Stomach (tissue), 8 donors: ENCODE measurements at regions not wholly inside any gene's neighbourhood (a gene's known extent, or its start where the extent isn't known, plus 50 kb on each side); places are given as distances from the start of the nearest gene placed in this dataset.
A peak's percentile ranks its signal among the peaks of the same experiment; 100 is the strongest.

Source experiments
- DNase-seq, 2 donors: peaks; one replicate each; pipeline versions ENCODE4 v3.0.0 to v3.0.0-alpha.2; 2013 to 2019
- H3K27ac ChIP-seq, 5 donors: fragments of 200-600 bp in 4 of 5; sonication (generic) in 4 of 5; one replicate each; pipeline ENCODE4 v1.5.1; 2013 to 2019; ENCODE audit warnings: mild to moderate bottlenecking in 1 of 5, moderate library complexity in 1 of 5
- H3K27me3 ChIP-seq, 3 donors: fragments of 200-600 bp; sonication (generic); one replicate each; pipeline ENCODE4 v1.5.1; 2017 to 2019; ENCODE audit warnings: mixed run types in 1 of 3
- H3K36me3 ChIP-seq, 4 donors: fragments of 200-600 bp; sonication (generic); 1 replicate in 3 of 4; 2 replicates in 1 of 4; pipeline ENCODE4 v1.5.1; 2016 to 2019
- H3K4me1 ChIP-seq, 4 donors: fragments of 200-600 bp; sonication (generic); one replicate each; pipeline ENCODE4 v1.5.1; 2016 to 2019
- H3K4me3 ChIP-seq, 4 donors: fragments of 200-600 bp; sonication (generic) in 3 of 4; one replicate each; pipeline ENCODE4 v1.5.1; 2016 to 2019; ENCODE audit warnings: mild to moderate bottlenecking in 1 of 4
- H3K9me3 ChIP-seq, 4 donors: fragments of 200-600 bp; sonication (generic); one replicate each; pipeline ENCODE4 v1.5.1; 2016 to 2019
- EP300 ChIP-seq: sonication (generic); formaldehyde crosslinking; IDR thresholded peaks from one replicate; pipeline ENCODE4 v1.6.1; 2017; ENCODE audit warnings: antibody characterized with exemption
- POLR2A ChIP-seq, 4 donors: fragments of 450-650 bp; IDR thresholded peaks; one replicate each; pipeline ENCODE4 v1.6.1; 2016; ENCODE audit warnings: antibody characterized with exemption in 4 of 4, control low read depth in 2 of 4, mild to moderate bottlenecking in 1 of 4, moderate library complexity in 1 of 4
- POLR2AphosphoS5 ChIP-seq, 3 donors: sonication (generic); formaldehyde crosslinking; IDR thresholded peaks; one replicate each; pipeline ENCODE4 v1.6.1; 2016; ENCODE audit warnings: antibody characterized with exemption in 3 of 3
- WGBS, 5 donors: extraction: QIAGEN DNeasy Blood & Tissue Kit in 3 of 5; methylation state at CpG; one replicate each; pipeline versions ENCODE4 v1.1.5 to v1.1.7; 2013 to 2018; 5-methylcytosine and 5-hydroxymethylcytosine counted together
- intact Hi-C: fragments of 100-400 bp; cut with DNase I; formaldehyde crosslinking; loops from one replicate; pipeline ENCODE4 v1.15.1; 2023; ENCODE audit warnings: low total_unique reads
- TF ChIP-seq, protein P1 (sequence below), 7 experiments: fragments of 450-650 bp in 4 of 7; fragments of 200-600 bp in 3 of 7; sonication (generic) in 3 of 7; IDR thresholded peaks; one replicate each; pipeline ENCODE4 v1.5.1; 2016 to 2019; ENCODE audit warnings: antibody characterized with exemption in 7 of 7, control low read depth in 2 of 7, mild to moderate bottlenecking in 1 of 7
- donor health status: healthy with polysubstance abuse.
- donor health status: Bipolar disorder and iron deficiency.
- donor health status: healthy.

DNA sequence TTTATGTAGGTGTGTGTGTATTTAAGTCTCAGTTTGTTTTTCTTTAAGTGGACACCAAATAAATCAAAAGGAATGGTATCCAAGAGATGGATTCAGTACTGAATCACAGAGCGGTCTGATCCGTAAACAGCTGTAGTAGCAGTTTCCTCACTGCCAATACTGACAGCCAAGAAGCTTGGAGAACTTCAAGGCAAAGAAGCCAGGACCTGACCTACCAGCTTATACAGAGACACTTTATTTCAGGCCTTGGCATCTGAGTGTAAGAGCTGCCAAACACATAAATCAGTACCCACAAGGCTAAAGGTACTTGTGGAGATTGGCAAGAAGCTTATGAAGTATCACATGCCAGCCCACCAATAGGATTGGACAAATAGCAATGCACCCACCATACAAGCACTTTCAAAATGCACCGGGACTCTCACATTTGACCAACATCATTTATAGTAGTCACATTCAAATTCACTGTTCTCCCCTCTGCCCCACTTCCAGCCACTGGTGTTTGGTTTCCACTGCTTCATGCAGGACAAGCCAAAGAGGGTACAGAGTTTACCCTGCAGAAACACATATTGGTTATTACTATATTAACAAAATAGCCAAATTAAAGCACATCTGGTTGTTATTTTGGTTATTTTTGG, 357.9 kb downstream of the KLF12 start:
- H3K4me3 ChIP-seq, result no peak overlapping the region
- no peak overlapping the region for H3K27ac ChIP-seq
- intact Hi-C loops, result no loop called here
- H3K4me1 ChIP-seq, result peaks cover 0 to 13% (median 0%) of the 10 kb centered on the region in 4 donors
- H3K36me3 ChIP-seq, result peaks cover 0 to 3% (median 0%) of the 10 kb centered on the region in 4 donors
- no peaks in the 10 kb centered on the region for H3K27me3 ChIP-seq
- 70 to 88% (median 84%) methylated on average over 3 of the region's 3 CpGs for WGBS, 5 donors
- no peak for DNase-seq
- TF ChIP-seq, protein P1, sequence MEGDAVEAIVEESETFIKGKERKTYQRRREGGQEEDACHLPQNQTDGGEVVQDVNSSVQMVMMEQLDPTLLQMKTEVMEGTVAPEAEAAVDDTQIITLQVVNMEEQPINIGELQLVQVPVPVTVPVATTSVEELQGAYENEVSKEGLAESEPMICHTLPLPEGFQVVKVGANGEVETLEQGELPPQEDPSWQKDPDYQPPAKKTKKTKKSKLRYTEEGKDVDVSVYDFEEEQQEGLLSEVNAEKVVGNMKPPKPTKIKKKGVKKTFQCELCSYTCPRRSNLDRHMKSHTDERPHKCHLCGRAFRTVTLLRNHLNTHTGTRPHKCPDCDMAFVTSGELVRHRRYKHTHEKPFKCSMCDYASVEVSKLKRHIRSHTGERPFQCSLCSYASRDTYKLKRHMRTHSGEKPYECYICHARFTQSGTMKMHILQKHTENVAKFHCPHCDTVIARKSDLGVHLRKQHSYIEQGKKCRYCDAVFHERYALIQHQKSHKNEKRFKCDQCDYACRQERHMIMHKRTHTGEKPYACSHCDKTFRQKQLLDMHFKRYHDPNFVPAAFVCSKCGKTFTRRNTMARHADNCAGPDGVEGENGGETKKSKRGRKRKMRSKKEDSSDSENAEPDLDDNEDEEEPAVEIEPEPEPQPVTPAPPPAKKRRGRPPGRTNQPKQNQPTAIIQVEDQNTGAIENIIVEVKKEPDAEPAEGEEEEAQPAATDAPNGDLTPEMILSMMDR (IDR thresholded peaks at IDR 0.05), result no peak
- TF ChIP-seq POLR2AphosphoS5 (IDR thresholded peaks at IDR 0.05), result no peak
- TF ChIP-seq POLR2A (IDR thresholded peaks at IDR 0.05), result no peak
- no peak for TF ChIP-seq EP300
- H3K9me3 ChIP-seq, result no peaks in the 10 kb centered on the region

GRCh38 chr13:73773168-73773549, 361.0 kb downstream of the KLF12 start:
- DNase-seq, result no peak
- Histone ChIP-seq H3K27me3 (no peaks in the 10 kb centered on the region), H3K9me3 (no peaks in the 10 kb centered on the region), H3K4me3 (no peak overlapping the region), H3K36me3 (no peaks in the 10 kb centered on the region), H3K27ac (no peak overlapping the region), H3K4me1 (peaks cover 0 to 7% (median 0%) of the 10 kb centered on the region in 4 donors)
- WGBS, 5 donors, result 79 to 82% (median 81%) methylated on average over 3 of the region's 3 CpGs
- no peak for TF ChIP-seq POLR2A (IDR thresholded peaks at IDR 0.05)
- TF ChIP-seq EP300, result no peak
- TF ChIP-seq, protein P1 (IDR thresholded peaks at IDR 0.05), result no peak
- TF ChIP-seq POLR2AphosphoS5 (IDR thresholded peaks at IDR 0.05), result no peak
- intact Hi-C loops, result no loop called here

DNA sequence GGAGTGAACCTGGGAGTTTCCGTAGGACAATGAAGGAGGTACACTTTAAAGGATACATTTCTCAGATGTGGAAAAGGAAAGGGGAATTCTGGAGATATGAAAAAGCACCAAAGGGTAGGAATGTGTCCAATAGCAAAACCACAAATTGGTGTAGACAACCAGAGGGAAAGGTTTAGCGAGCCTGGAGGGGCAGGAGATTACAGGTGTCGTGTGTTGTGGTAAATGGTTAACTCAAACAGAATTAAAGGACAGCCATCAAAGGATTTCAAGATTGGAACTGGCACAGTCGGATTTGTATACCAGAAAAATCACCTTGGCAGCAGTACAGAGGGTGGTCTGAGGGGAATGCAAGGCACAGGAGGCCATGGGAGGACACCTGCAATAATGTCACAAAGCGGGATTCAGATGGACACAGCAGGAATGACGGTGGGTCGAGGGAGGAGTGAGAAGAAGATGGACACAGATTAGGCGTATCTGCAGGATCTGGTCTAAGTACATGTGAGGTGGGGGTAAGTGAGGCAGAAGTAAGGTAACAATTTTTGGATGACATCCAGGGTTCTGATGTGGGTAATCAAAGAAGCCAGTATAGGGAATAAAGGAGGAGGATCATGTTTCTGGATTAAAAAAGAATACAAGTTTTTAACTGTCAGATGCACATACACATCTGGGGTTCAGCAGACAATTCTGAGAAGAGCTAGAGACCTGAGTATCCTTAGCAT, 361.6 kb downstream of the KLF12 start:
- DNase-seq, result no peak
- H3K9me3 ChIP-seq, result no peaks in the 10 kb centered on the region
- no peaks in the 10 kb centered on the region for H3K36me3 ChIP-seq
- no peak overlapping the region for H3K4me3 ChIP-seq
- TF ChIP-seq, protein P1 (IDR thresholded peaks at IDR 0.05), result no peak
- no peak for TF ChIP-seq POLR2A (IDR thresholded peaks at IDR 0.05)
- no peak for TF ChIP-seq EP300
- no peak for TF ChIP-seq POLR2AphosphoS5 (IDR thresholded peaks at IDR 0.05)
- WGBS, 5 donors, result 52 to 77% (median 64%) methylated on average over 8 of the region's 8 CpGs
- intact Hi-C loops, result no loop called here
- H3K4me1 ChIP-seq, result peaks cover 0 to 10% (median 4%) of the 10 kb centered on the region in 4 donors
- H3K27ac ChIP-seq, result no peak overlapping the region
- H3K27me3 ChIP-seq, result no peaks in the 10 kb centered on the region

GRCh38 chr13:73767747-73768315, 366.4 kb downstream of the KLF12 start:
- 83 to 89% (median 86%) methylated on average over 4 of the region's 4 CpGs for WGBS, 5 donors
- TF ChIP-seq, protein P1 (IDR thresholded peaks at IDR 0.05), result peak in 2 of 7 experiments; percentile 11
- TF ChIP-seq EP300, result no peak
- intact Hi-C loops, result no loop called here
- peak in 1 of 2 donors; percentile 30 for DNase-seq
- peak overlapping the region in 3 of 5 donors; percentile 71 to 85 (median 74) for H3K27ac ChIP-seq
- no peak overlapping the region for H3K4me3 ChIP-seq
- H3K4me1 ChIP-seq, result peaks cover 26 to 34% (median 30%) of the 10 kb centered on the region in 4 donors
- H3K36me3 ChIP-seq, result no peaks in the 10 kb centered on the region
- H3K27me3 ChIP-seq, result no peaks in the 10 kb centered on the region
- H3K9me3 ChIP-seq, result no peaks in the 10 kb centered on the region
